Lung microvascular endothelial cell (primary cell): ENCODE measurements at regions not wholly inside any gene's neighbourhood (a gene's known extent, or its start where the extent isn't known, plus 50 kb on each side); places are given as distances from the start of the nearest gene placed in this dataset.
A peak's percentile ranks its signal among the peaks of the same experiment; 100 is the strongest.
"Not testable (repeated sequence)": the region's sequence is repeated elsewhere in the genome, so short reads cannot be mapped to it uniquely, and the experiment has no call there.

ENCODE experiments used
- DNase-seq, 2 donors: peaks; one replicate each; pipeline versions ENCODE4 v3.0.0 to v3.0.0-alpha.2; 2010; ENCODE audit warnings: low read depth in 2 of 2

GRCh38 chr10:44564790-44565189 lies 179.9 kb upstream of the CXCL12 start:
- no peak for DNase-seq

- no peak for DNase-seq
Observed at GRCh38 chr10:44566786-44567185, 181.9 kb upstream of the CXCL12 start.

DNA sequence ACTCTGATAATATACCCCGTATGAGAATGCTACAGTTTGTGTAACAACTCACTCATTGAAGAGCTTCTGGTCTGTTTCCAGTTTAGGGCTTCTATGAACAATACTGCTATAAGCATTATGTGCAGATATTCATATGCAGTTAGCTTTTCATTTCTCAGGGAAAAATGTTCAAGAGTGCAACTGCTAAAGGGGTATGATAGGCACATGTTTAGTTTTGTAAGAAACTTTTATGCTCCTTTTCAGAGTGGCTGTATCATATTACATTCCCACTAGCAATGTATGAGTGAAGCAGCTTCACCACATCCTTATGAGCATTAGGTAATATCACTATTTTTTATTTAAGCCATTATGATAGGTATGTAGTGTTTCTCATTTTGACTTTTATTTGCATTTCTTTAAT lies 182.6 kb upstream of the CXCL12 start:
- no peak for DNase-seq

GRCh38 chr10:44569193-44570091 lies 184.5 kb upstream of the CXCL12 start:
- peak; percentile 46 to 67 for DNase-seq

DNA sequence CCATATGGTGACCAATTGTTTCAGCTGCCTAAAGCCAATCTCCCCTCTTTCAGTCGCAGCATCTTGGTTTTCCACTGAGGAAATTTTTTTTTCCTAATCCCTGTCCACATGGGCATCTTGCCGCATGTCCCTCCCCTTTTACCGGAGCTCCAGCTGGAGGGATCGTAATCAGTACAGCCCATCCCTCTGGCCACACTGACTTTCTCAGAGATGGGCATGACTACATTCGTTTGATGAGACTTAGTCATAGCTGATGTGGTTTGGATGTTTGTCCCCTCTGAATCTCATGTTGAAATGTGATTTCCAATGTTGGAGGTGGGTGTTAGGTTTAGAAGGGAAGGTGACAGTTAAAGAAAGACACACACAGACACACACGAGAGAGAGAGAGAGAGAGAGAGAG lies 186.8 kb upstream of the CXCL12 start:
- DNase-seq: no peak

- DNase-seq: no peak
Observed at GRCh38 chr10:44572146-44572545, 187.2 kb upstream of the CXCL12 start.

- no peak for DNase-seq
Observed at GRCh38 chr10:44573821-44574220, 188.9 kb upstream of the CXCL12 start.

DNA sequence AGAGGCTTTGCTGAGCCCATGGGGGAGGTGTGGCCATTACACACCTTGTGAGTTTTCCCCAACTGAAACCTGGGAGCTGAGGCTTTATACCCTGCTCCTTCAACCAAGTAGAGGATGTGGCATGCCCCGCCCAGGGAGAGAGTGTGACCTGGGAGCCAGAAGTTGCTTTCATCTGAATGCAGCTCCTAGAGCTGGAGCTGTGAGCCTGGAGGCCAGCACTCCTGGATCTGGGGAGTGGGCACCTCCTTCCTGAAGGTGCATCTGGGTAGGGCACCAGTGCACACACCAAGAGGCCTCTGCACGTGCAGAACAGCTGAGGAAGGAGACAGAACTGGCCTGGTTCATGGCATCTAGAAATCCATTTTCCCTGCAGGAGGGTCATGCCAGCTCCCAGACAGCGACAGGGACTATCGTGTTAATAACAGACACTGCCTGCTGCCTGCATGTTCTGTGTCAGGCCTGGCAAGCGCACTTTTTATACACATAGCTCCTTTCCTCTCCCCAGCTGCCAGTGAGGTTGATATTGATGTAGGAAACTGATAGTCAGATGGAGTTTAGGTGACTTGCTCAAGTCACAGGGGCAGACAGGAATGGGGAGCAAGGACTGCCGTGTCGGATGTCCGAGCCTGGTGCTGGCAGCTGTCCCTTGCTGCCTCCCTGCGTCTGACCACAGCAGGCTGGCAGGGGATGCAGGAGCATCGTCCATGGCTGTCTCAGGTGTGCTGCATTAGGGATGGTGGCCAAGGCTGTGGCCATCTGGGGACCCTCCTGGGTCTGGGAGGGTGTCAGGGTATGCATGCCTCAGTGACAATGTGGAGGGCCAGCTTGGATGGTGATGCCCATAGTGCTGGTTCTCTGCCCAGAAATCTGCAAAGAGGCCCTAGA lies 189.9 kb upstream of the CXCL12 start:
- no peak for DNase-seq

GRCh38 chr10:44575601-44576380 lies 190.9 kb upstream of the CXCL12 start:
- no peak for DNase-seq

- no peak for DNase-seq
Observed at GRCh38 chr10:44576702-44577191, 191.8 kb upstream of the CXCL12 start.

DNA sequence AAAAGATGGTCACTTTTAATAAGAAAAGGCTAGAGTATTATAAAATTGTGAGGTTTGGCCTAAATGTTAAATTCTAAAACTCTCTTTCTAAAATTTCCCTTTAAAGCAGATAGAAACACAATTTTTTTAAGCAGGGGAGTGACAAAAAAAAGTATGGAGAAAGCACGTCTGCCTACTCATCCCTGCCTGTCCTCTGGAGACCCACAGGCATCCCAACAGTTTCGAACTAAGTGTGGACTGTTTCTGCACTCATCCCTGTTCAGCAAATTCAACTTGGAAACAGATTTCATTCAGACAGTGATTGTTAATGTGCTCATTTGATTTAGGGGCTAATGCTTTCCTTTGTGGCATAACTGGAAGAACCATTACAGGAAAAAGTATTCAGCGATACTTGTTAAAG lies 192.6 kb upstream of the CXCL12 start:
- no peak for DNase-seq

DNA sequence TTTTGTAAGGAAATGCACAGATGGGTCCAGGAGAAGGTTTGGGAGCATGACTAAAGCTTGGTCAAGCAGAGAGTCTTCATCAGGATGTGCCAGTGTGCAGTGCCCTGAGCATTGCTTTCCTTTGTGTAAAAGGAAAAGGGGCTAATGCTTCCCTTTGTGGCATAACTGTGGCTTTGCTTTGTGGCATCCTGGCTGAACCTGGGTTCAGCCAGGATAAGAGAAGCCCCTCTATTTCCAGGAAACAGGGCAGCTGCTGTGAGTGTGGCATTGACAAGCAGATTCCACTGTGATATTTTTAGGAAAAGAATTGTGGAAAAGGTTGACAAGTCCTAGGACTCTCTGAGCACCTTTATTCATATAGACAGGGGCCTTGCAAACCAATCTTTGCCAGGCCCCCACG lies 193.4 kb upstream of the CXCL12 start:
- no peak for DNase-seq

GRCh38 chr10:44578963-44579362 lies 194.1 kb upstream of the CXCL12 start:
- DNase-seq: not testable (repeated sequence)

GRCh38 chr10:44581996-44582395 lies 197.1 kb upstream of the CXCL12 start:
- no peak for DNase-seq

- DNase-seq: no peak
Observed at GRCh38 chr10:44587488-44588318, 202.8 kb upstream of the CXCL12 start.

DNA sequence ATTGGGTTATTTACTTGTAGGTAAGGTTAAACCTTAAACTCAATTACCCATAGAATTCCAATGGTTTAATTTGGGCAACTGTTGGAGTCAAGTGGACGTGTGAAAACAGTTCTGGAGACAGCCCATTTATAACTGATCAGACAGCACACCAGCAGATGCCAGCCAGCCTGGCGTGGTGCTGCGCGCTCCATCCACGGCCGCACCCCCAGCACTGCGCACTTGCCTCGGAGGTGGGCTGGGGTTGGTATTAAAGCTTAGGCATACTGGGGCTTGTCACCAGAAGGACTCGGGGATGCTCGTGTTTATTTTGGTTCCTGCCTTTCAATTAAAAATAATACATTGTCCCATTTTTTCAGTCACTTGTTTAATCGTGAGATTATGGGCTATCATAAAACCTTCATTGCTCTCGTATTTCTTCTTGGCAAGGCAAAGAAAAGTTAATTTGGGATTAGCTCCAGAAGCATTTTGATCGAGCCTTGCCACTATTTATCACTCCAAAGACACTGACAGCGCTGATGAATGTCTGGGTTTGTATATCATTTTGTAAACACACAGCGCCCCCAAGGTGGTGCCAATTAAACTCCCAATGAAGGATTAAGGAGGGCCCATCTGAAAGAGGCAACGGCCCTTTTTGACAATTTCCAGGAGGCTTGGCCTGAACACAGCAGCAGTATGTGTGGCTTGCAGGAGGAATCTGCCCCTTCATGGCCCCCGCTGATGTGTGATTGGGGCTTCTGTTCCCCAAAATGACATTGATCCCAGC lies 204.5 kb upstream of the CXCL12 start:
- DNase-seq: no peak

- no peak for DNase-seq
Observed at GRCh38 chr10:44589944-44590449, 205.1 kb upstream of the CXCL12 start.

DNA sequence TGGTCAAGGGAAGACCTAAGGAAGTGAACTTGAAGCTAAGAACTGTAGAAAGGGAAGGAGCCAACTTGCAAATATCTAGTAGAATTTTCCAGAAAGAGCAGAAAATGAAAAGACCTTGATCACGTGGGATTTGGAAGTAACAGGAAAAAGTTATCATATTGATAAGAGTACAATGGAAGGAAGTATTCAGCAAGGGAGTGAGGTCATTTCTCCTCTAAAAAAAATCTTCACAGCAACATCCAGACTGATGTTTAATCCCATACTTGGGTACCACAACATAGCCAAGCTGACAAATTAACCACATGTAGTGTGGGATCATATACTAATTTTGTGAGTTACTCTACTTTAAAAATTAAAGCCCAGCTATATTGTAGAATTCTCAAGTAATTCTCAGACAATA lies 207.0 kb upstream of the CXCL12 start:
- no peak for DNase-seq

- DNase-seq: no peak
Observed at GRCh38 chr10:44593952-44594351, 209.1 kb upstream of the CXCL12 start.

DNA sequence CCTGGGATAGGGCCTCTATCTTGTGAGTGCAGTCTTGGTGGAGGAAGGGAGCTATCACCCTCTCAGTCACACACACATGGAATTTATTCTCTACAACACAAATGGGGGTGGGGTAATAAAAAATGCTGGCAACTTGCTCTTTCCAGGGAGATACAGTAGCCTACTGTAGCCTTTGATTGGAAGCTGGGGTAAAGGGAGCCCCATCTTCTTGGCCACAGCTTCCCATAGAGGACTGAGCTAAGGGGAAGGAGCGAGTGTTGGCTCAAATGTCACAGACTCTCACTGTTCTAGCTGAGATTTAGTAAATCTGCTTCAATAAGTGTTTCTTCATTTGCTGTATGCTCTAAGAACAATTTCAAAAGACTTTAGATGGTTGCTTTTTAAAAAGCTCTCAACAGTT lies 222.2 kb upstream of the CXCL12 start:
- DNase-seq: no peak
